ENCODE measurements at regions not wholly inside any gene's neighbourhood (a gene's known extent, or its start where the extent isn't known, plus 50 kb on each side); places are given as distances from the start of the nearest gene placed in this dataset.
A peak's percentile ranks its signal among the peaks of the same experiment; 100 is the strongest.

GRCh38 chr3:31456373-31456772, 76.4 kb upstream of the STT3B start:
- no peak for DNase-seq (ENCODE audit: low spot score)

- DNase-seq (ENCODE audit: low spot score): no peak
Observed at GRCh38 chr3:31461426-31461825, 71.3 kb upstream of the STT3B start.

- DNase-seq (ENCODE audit: low spot score): peak; percentile 39
Observed at GRCh38 chr3:31462050-31462569, 70.6 kb upstream of the STT3B start.

- no peak for DNase-seq (ENCODE audit: low spot score)
Observed at GRCh38 chr3:31465999-31466398, 66.7 kb upstream of the STT3B start.

GRCh38 chr3:31466866-31467265, 65.9 kb upstream of the STT3B start:
- no peak for DNase-seq (ENCODE audit: low spot score)

- no peak for DNase-seq (ENCODE audit: low spot score)
Observed at GRCh38 chr3:31468433-31468832, 64.3 kb upstream of the STT3B start.

GRCh38 chr3:31469385-31469784, 63.3 kb upstream of the STT3B start:
- DNase-seq (ENCODE audit: low spot score): no peak

- DNase-seq (ENCODE audit: low spot score): no peak
Observed at GRCh38 chr3:31472479-31473390, 60.0 kb upstream of the STT3B start.

GRCh38 chr3:31476209-31476608, 56.5 kb upstream of the STT3B start:
- DNase-seq (ENCODE audit: low spot score): no peak

GRCh38 chr3:31479431-31479830, 53.3 kb upstream of the STT3B start:
- no peak for DNase-seq (ENCODE audit: low spot score)

GRCh38 chr3:31481697-31482096, 51.0 kb upstream of the STT3B start:
- no peak for DNase-seq (ENCODE audit: low spot score)

- no peak for DNase-seq (ENCODE audit: low spot score)
Observed at GRCh38 chr3:31482493-31483200, 50.1 kb upstream of the STT3B start.

All from SW480 (cell line).